HS-5 (cell line): ENCODE measurements at regions not wholly inside any gene's neighbourhood (a gene's known extent, or its start where the extent isn't known, plus 50 kb on each side); places are given as distances from the start of the nearest gene placed in this dataset.
A peak's percentile ranks its signal among the peaks of the same experiment; 100 is the strongest.

Experiments
- DNase-seq: peaks from one replicate; pipeline ENCODE4 v3.0.0-alpha.2; 2012; ENCODE audit warnings: low read depth

DNA sequence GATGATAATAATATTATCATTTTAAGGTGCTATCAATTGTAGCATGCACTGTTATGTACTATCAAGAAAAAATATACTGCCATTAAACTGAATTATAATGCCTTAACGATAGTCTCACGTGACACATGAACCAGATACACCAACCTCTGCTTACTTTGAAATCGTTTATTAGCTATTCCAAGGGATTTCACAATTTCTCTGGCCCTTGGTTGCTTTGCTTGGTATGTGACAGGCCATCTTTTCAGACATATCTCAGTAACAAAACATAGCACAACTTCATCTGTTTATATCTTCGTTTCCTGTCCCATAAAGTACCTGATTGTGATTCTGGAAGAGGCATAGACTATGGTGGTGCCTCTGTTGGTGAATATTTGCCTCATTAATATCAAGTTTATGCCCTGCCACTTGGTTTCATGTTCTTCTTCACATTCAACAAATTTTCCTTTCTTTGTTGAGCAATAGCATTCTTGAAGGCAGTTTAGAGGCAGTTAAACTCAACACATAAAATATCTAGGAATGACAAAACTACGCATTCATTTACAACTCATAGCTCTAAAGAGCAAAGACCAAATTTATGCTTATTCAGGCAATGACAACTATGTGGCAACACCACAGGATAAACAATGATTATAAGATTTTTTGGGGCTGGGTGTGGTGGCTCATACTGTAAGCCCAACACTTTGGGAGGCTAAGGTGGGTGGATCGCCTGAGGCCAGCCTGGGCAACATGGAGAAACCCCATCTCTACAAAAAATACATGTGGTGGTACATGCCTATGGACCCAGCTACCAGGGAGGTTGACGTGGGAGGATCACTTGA lies 84.3 kb downstream of the MCFD2 start:
- no peak for DNase-seq

DNA sequence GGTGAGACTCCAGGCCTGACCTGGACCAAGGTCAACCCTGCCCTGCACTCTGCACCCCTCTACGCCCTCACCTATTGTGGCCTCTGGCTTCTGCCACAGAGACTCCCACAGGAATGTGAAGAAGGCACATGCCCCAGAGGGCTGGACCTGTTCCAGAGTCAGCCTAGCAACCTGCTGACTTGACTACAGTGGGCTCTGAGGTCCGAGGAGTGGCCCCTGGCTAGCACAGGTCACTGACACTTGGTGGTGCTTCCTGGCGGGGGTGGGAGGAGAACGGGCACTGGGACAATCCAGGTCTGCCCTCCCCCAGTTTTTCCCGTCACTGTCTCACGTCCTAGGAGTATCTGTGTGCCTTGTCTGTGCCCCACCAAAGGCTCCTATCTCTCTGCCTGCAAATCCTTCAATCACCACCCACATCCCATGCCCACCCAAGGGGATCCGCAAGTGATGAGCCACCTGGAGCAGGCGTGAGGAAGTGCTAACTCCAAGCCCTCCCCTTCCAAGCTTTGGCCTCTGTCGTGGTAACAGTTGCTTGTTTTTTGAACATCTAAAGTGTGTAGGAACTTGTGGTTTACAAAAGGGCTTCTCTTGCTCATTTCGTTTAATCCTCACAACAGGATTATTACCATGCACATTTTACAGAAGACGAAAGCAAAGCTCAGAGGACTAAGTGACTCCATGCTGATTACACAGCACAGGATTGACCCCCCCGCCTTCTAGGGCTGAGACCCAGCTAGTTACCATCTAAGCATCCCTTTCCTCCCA lies 86.2 kb downstream of the MCFD2 start:
- DNase-seq, result no peak

DNA sequence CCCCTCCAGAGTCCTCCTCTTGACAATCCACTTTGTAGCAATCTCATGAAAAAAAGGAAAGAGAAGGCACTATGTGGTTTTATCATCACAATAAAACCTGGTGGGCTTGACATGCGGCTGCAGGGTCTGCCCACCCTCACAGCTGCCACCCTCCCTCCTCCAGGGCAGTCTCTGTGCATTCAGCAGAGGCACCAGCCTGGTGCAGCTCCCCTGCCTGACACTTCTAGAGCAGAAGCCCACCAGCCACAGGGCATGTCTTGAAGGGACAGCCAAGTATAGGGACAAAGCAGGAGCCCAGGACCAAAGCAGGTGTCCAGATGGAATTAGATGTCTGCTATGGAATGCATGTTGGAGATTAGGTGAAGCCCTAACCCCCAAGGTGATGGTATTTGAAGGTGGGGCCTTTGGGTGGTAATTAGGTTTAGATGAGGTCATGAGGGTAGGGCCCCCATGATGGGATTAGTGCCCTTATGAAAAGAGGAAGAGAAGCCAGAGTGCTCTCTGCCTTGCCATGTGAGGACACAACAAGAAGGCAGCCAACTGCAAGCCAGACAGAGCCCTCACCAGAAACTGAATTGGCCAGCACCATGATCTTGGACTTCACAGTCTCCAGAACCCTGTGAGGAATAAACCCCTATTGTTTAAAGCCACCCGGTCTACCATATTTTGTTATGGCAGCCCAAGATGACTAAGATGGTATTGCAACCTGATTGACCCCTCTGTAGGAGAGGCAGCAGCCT lies 86.9 kb downstream of the MCFD2 start:
- no peak for DNase-seq

DNA sequence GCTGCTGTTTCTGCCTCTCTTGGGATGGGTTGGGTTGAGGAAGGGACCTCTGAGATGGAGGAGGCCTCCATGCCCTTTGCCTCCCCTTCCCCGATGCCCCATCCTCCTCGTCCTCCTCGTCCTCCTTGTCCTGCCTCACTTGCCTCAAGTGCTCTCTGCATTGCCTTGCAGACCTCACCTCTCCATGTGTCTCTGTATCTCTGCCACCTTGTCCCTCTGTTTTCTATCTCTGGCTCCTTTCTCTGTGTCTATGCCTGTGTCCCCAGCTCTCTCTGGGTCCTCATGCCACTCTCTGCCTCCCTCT lies 87.5 kb downstream of the MCFD2 start:
- no peak for DNase-seq

DNA sequence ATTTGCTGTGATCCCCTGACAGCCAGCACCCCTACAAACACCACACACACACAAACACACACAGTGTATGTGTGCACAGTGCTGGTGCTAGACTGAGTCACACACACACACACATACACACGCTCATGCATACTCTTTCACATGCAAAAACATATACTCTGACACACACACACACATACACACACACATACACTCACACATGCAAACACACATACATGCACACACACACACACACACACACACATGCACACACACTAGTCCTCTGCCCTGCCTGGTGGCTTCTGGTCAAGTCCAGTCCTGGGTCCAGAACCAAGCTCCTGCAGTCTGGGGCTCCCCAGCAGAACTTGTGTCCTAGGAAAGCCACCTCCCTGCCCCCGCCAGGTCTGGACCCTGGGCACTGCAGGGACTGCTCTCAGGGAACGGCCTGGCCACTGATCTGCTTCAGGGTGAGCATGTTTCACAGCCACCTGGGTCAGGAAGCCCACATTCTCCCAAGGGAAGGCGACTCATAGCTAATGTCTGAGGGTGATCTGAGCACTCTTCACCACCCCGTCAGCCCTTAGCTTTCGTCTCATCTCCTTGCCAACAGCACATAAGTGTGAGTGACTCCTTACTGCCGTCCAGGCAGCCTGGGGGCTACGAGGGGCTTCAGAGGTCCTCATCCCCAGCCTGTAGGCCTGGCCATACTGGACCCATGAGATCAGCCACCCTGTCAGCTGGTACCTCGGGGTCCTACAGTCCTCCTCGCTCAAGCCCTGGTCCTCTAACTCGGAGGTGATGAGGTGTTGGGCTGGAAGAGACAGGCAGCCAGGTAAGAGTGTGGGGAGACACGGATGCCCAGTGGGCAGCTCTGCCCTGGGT lies 88.1 kb downstream of the MCFD2 start:
- peak; percentile 78 for DNase-seq

DNA sequence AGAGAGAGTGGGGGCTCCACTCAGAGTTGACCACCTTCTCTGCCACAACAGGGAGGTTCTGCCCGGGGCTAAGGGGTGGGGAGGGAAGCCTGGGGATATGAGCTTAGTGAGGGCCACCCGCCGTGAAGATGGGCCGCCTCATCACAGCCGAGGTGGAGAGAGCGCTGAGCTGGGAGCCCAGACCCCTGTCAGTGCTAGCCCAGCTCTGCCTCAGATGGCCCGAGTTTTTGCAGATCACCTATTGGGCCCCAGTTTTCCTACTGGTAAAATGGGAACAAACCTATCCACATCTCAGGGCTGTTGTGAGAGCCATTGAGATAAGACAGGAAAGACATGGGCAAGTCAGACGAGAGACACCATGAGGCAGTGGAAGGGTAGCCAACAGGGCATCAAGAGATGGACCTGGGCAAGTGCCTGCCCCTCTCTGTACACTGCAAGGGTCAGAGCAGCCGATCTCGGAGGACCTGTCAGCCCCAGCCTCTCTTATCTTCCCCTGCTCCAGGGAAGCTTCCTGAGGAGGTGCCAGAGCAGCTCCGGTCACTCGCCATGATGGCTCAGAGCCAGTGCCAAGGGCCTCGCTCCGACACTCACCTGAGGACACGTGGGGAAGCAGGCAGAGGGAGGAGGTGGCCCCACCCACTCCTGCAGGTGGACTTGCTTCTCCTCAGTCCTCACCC lies 88.9 kb downstream of the MCFD2 start:
- no peak for DNase-seq

DNA sequence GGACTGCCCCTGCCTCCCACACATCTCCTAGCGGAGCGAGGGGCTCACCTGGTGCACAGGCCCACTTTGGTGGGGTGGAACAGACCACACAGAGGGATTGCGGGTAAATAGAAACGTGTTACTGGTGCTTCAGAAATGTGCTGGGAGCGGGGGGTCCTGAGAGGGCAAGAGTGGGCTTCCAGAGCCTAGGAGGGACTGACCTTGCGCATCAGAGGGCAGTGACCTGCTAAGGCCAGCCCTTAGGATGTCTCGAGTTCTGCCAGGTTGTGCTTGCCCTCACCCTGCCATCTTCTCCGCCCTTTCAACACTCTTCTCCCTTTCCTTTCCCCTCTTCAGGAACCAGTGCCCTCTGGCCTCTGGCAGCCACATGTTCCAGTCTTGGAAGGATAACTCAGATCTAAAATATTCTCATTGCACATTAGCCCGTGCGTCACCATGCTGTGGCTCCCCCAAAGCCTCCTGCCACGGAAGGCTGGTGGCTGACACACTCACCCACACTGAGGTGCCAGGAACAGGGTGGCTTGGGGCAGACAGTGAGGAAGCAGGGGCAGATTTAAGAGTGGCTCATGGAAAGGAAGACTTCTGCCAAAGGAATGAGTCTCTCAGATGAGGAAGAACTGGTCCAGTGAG lies 89.6 kb downstream of the MCFD2 start:
- peak; percentile 87 for DNase-seq

DNA sequence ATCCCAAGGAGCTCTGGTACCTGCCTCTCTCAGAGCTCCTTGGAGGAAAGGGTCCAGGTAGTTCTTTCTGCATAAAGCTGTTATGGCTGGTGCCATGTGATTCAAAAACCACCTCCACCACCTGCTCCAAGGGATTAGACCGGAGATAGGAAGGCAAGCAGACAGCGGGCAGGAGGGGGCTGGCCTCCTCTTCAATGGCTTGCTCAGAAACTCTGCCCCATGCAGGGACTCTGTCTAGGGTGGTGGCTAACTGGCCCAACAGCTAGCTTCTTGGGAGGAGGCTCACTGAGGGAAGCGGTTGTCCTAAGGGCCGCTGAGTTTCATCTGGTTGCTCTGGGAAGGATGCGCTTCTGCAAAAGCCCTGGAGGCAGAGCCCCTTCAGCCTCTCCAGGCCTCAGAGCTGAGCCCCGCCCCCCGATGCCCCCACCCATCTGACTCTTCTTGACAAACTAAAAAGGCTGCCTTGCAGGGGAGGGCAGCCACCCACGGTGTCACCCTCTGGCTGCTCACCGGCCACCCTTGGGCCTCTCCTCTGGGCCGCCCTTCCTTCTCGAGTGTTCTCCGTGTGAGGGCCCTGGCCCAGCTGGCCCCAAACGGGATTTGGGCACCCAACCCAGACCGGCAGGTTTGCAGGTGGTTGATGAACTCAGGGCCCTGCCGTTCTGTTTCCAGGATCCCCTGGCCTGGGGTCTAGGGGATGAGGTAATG lies 90.2 kb downstream of the MCFD2 start:
- DNase-seq, result no peak

DNA sequence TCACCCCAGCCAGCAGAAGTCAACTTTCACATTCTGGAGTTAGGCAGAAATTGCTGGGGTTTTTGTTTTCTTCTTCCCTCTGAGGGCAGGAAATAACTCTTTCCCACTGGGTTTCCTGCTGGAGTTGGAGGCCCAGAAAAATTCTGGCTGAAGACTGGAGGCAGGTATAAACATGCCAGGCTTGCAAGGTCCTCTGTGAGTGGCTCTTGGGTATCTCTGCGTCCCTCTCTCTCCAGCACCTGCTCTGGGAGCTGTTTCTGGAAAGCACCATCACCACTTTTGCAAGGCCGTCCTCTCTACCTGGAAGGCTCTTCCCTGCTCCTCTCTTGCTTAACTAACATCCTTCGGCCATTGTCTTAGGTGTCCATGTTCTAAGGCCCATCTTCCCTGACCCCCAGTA lies 91.0 kb downstream of the MCFD2 start:
- no peak for DNase-seq

DNA sequence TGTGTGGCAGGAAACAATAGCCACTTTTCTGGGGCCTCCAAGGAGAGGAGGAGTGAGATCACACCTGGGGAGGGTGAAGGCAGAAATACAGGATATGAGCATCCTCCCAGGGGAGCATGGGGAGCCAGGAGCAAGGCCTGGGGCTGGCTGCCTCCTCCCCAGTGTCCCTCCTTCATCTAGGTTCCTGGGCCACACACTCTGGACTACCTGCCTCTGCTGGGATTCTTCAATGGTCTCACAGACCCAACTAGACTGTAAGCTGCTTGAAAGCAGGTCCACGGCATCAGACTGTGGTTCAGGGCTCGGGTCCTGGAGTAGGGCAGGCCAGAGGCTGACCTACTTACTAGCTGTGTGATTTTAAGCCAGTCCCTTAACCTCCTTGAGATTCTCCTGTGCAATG lies 94.0 kb downstream of the MCFD2 start:
- no peak for DNase-seq

DNA sequence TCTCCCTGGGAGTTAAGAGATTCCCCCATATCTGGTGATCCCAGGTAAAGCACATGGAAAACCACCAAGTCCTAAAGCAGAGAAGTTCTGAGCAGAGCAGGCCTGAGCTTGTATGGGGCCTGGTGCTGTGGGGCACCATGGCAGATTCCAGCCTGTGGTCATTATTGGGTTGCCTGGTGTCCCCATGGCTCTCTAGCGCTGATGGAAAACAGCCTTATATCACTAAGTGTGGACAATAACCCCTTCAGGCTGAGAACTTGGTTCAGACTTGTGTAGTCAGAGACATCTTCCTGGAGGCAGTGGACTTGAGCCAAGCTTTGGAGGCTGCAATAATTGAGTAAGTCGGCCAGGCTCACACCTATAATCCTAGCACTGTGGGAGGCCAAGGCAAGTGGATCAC lies 96.8 kb downstream of the MCFD2 start:
- DNase-seq, result no peak

DNA sequence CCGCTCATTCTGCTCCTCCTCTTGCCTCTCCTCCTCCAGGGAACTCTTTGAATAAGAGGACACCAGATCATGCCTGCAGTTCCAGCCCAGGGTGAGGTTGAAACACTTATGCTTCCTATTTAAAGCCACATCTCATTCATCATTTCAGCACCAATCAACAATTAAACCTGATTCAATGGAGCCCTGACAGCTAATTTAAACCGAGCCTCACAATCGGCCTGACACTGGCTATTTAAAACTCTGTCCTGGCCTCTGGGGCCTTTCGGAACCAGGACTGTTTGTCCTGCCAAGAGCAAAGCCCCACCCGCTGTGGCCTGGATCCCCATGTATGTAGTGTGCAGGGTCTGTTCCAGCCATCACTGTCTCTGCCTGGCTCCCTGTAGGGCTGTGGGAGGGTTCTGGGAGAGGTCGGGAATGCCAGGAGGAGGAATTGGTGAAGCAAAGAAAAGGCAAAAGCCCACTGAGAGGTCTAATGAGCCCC lies 97.4 kb downstream of the MCFD2 start:
- no peak for DNase-seq

DNA sequence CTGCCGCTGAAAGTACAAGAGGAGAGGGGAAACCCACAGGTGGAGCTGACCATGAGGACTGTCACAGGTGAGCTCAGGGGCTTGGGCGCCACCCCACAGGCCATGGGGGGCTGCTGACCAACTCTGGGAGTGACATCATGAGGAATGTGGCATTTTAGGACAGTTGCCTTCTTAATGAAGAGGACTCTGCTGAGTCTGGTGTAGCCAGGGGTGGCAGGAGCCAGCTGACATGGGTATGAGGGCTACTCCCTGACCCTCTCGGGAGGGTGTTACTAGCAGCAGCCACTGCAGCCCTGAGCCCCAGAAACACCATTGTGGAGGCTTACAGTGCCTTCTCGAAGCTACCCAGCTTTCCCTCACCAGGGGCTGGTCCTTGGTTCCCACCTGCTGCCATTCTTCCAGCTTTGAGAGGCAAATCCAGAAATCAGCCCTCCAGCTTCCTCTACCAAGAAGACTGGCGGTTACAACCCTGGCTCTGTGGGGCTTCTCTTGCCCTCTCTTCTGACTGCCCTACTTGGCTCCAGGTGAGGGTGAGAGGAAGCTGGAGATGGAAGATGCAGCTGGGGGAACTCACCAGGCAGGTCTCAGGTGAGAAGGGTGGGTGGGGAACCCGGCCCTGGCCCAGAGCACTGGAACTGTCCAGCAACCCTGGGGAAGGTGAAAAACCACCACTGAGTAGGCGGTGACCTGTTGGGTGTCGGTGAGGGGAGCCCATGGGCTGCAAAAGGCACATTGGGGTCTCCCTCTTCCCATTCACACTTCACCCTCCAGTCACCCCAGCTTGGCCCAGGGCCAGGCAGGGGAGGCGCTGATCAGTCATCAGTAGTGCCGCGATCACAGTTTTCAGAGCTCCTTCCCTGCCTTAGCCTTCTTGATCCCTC lies 98.5 kb downstream of the MCFD2 start:
- no peak for DNase-seq

DNA sequence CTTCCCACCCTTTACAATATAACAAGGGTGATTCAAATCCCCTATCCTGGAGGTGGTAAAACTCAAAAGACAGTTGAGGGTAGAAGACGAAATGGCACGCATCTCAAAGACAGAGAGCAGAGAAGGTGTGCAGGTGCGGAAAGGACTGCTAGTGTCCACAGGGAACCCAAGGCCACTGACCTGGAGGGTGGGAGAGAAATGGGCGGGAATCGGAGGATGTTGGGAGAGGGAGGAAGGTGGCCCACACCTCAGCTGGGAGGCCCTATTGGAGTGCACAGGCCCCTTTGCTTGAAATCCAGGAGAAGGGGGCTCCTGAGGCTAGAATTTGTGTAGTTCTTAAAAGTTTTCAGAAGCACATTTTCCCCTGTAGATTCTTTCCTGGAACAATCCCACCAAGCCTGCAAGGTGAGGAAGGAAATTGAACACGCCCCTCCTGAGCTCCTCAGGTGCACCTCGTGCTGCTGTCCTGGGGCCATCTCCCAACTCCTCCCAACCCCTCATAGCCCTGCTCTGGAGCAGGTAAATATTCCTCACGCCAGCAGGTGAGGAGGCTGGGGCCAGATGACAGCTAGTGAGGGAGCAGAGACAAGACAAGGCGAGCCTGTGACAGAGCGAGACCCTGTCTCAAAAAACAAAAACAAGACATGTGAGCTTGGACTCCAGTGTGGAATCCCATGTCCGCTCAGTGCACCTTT lies 99.3 kb downstream of the MCFD2 start:
- no peak for DNase-seq

DNA sequence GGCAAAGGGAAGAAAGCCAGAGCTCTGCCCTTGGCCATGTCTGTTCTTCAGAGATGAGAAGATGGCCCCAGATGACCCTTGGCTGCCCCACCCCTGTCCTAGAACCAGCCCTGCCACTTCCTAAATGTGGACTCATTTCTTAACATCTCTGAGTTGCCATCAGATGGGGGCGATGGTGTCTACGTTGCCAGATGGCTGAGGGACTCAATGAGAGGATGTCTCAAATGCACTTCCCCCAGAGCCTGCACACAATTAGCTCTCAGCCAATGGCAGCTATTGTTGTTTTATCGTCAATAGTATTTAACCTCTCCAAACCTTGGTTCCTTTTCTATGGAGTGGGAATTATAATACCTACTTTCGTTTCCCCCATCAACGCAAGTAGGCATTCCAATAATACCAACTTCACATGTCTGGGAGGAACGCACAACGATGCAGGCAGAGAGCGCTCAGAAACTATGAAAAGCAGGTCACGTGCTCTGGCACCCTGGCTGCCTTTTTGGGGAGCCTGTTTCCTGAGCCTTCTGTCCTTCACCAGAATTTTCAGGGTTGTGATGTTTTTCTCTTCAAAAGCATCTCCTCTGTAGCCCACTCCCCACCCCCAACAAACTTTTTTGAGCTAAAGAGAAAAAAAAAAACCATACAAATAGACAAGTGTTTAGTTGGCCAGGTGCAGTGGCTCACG lies 100.3 kb downstream of the MCFD2 start:
- DNase-seq, result no peak

DNA sequence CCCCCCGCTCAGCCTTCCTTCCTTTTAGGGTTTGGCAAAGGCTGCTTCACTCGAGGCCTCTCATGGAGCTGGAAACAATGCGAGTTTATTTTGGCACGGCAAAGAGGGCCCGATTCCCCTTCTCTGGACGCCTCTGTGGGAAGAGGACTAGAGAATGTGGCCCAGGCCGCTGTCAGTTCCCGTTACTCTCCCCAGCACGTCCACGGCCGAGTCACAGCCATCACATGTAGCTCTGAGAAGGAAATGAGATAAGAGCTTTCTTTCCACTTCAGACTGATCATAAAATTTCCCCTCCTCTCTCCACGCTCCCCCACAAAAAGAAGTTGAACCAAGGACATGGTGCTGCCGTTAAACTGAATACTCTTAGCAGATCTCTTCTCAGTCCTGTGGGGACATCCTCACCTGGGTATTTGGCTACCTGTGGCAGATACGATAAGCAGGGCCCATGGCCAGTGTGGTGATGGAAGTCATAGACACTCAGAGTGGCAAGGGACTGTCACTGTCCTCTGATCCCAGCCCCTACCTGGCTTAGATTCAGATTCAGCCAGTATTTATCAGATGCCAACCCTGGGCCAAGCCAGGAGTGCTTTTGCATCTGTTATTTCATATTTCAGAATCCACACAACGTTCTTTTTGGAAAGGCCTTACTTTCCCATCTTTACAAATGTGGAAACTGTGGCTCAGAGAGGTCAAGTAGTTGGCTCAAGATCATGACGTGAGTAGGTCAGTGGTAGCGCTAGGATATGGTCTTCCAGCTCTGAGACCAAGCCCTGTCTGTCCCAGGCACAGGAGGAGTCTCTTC lies 101.2 kb downstream of the MCFD2 start:
- DNase-seq, result no peak

DNA sequence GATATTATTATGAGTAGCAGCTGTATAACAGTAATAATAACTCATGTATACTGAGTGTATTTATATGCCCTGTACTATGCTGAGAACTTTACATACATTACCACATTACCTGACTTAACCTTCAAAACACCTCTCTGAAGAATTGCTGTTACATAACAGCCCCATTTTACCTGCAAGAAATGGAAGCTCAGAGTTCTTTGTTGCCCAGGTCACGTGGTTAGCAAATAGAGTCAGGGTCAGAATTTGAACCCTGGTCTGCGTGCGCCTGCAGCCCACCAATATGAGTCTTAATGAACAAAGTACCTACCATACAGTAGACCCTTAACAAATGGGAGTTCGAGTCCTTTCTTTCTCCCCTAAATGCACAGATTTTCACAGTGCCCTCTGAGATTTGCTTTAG lies 101.9 kb downstream of the MCFD2 start:
- no peak for DNase-seq
